ELR (cell line): ENCODE measurements at regions not wholly inside any gene's neighbourhood (a gene's known extent, or its start where the extent isn't known, plus 50 kb on each side); places are given as distances from the start of the nearest gene placed in this dataset.
A peak's percentile ranks its signal among the peaks of the same experiment; 100 is the strongest.

Experiments
- DNase-seq: peaks from one replicate; pipeline ENCODE4 v3.0.0-alpha.2; 2015; ENCODE audit warnings: low read depth

DNA sequence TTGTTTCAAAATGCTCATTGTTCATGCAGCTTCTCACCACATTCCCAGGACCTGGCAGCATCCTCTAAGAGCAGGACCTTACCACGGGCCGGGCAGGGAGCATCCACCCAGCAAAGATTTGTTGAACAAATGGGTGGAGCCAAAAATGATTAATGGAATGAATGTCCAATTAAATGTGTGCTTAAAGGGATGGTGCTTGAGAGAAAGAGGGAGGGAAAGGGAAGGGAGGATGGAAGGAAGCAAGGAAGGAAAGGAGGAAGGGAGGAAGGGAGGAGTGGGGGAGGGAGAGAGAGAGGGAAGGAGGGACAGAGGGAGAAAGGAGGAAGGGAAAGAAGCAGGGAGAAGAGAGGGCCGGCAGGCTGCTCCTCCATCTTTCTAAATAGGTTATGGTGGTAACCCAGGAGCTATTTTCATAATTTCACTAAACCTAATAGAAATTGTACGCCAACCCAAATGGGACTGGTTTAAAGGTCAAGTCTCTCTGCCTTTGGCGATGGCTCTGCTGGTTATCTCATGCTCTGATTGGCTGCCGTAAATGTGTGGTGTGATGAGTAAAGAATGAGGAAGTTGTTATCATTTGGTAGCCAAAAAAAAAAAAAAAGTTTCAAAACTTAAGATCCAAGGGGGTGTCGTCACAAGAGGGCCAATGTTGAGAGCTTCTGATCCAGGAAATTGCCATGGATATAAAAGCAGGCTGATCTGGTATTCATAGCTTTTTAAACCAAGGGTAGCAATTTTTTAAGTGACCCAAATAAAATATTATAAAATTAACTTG, 126.7 kb upstream of the FOXF1 start:
- peak; percentile 96 for DNase-seq

DNA sequence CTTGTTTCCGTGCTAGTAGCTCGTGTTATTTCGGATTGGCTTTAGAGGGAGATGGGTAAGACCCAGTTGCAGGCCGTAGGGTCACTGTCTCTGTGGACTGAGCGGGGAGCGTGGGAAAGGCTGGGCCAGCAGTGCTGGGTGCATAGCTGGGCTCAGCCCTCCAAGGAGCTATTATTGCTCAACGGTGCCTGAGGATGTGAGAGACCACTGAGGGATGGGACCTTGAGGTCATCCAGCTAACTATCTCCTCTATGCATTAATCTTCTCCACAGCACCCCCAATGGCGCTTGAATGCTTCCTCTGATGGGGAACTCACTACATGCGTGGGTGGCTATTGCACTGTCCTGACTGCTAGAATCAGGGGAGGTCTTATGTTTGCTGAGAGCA, 126.1 kb upstream of the FOXF1 start:
- DNase-seq, result no peak

DNA sequence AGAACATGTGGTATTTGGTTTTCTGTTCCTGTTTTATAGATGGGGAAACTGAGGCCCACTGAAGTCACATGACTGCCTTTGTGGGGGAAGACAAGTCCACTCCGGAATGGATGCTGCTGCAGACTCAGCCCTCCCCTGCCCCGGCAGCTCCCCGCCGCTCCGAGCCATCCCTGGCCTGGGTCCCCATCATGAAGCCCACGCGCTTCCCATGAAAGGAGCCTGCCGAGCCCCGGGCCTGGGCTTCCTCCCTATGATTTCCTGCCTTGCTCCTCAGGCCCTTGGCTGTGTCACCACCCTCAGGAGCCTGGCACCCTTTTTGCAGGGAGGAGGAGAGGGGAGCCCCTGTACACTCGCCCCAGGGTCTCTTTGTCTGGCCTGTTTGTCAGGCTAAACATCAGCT, 125.3 kb upstream of the FOXF1 start:
- DNase-seq, result no peak

DNA sequence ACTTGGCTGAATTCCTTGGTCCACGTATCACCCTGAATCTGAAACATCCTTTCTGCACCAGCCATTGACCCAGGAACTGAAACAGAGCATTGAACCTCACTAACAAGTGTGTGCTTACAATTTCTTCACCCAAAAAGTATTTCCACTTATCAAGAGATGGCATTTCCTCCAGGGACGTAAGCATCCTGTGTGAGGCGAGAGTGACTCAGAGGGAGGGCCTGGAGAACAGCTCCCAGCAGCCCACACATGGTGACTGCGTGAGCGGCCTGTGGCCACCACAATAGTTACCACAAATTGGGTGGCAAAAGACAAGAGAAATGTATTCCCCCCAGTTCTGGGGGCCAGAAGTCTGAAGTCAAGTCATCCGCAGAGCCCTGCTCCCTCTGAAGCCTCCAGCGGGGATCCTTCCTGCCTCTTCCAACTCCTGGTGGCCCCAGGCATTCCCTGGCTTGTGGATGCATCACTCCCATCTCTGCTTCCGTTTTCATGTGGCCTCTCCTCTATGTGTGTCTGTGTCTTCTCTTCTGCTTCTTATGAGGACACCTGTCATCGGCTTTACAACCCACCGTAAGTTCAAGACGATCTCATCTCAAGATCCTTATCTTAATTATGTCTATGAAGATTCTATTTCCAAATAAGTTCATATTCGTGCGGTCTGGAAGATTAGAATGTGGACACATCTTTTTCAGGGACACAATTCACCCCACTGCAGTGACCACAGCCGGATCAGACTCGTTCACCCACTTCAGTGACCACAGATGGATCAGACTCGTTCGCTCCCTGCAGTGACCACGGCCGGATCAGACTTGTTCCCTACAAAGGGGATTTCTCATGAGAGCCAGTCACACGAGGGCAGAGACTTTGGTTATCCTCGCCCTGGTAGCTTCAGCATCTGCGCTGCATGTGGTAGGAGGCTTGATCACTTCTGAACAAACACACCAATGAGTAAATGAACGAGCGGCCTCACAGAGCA, 122.6 kb upstream of the FOXF1 start:
- peak; percentile 100 for DNase-seq

DNA sequence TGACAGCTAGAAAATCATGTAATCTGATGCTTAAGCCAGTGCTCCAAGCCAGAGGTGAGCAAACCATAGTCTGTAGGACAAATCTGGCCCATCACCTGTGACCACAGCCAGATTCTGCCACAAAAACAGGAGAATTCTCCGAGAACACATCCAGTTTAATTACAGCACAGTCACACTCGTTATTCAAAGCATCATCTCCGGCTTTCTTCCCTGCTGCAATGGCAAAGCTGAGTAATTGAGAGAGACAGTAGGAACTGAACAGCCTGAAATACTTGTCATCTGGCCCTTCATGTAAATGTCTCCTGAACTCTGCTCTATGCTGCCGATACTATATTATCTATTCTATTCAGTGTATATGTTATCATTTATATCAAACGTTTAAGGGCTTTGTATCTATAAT, 121.4 kb upstream of the FOXF1 start:
- no peak for DNase-seq

DNA sequence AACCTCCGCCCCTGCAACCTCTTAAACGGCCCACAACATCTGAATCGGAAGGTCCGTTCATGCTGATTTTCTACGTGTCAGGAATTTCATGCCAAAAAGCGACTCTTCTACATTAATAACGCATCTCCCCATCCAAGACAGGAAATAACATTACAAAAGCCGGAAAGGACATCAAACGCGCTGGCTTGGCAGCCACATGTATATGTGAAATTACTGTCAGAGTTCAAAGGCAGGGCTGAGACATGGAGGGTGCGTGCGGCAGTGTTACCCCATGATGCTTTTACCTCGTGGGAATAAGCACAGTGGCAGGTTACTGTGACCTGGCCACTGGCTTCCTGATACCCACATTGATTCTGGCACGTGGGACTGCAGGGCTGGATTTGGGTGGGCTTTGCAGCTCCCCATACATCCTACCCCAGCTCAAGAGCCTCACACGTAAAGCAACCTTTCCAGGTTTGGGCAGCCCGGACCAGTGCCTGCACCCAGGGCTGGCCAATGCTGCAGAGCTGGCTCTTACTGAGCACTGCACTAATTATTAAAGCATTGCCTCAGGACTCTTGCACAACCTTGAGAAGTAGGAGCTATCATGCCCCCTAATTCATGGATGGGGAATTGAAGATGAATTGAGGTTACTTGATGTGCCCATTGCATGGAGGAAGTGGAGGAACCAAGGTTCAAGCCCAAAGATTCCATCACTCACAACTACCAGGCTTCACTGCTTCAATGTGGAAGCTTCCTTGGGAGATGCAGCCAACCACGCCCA, 120.6 kb upstream of the FOXF1 start:
- no peak for DNase-seq

DNA sequence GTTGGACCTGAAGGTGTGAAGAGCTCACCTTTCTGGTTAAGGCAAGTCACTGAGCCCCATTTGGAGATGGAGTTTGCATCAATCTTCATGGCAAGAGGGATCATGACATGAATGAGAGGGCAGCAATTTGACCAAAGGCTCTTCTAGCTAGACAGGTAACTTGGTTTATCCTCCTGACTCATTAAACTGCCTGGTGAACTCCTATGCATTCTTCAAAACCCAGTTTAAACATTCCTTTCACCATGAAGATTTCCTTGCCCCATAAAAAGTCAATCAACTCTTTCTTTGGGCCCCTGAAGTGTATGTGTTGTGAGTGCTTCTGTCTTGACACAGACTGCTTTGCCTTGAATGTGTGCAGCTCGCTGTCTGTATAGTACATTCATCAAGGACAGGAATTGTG, 120.0 kb upstream of the FOXF1 start:
- no peak for DNase-seq

DNA sequence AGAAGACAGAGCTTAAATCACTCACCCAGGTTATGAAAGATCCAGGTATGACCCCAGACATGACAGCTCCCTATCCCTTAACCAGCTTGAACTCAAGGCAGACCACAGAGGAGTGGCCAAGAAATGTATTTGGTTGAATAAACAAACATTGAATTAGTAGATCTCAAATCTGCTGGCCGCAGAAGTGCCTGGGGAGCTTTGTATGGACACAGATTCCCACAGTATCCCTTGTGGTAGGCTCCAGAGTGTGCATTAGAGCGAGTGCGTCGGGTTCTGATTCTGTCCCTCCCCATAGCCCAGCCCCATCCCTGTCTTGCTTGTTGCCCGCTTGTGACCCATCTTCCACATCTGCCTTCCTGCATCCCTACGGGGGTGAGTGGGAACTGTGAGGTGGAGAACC, 118.8 kb upstream of the FOXF1 start:
- DNase-seq, result peak; percentile 74

DNA sequence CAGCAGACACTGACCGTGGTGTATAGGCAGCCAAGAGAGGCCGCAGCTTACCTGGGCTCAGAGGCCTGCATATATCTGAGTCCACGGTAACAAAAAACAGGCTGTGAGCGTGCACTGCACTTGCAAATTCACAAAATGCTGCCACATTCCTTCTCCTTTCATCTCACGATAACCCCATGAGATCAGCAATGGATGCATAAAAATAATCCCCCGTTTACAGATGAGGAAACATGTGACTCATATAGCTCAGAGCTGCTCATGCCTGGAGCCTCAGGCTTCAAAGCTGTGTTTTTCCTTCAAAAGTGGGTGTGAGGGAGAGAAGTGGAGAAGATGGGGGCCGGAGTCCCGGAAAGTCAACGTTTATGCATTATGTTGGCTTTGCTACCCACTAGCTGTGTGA, 118.3 kb upstream of the FOXF1 start:
- DNase-seq, result peak; percentile 95

DNA sequence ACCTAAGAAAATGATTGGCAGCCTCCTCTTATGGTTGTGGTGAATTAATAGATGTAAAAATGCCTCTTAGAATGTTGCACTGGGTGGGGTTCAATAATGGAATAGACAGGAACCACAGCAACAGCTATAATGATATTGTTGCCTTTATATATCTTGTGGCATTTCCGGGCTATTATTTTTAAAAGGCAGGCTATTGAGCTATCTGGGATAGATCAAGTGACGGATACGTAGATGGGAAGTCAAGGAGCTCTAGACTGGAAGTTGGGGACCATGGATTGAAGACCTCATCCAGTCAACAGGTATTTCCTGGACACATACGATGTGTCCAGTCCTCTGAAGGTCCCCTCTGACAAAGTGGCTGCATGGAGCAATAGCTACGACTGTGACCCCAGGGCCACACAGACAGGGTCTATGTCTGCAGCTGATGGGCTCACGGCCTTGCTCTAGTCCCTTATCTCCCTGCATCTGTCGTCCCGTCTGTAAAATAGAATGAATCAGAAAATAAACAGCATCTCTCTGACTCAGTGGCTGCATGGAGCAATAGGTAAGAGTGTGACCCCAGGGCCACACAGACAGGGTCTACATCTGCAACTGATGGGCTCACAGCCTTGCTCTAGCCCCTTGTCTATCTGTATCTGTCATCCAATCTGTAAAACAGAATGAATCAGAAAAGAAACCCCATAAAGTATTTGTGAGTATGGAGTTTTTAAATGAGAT, 117.7 kb upstream of the FOXF1 start:
- peak; percentile 78 for DNase-seq

DNA sequence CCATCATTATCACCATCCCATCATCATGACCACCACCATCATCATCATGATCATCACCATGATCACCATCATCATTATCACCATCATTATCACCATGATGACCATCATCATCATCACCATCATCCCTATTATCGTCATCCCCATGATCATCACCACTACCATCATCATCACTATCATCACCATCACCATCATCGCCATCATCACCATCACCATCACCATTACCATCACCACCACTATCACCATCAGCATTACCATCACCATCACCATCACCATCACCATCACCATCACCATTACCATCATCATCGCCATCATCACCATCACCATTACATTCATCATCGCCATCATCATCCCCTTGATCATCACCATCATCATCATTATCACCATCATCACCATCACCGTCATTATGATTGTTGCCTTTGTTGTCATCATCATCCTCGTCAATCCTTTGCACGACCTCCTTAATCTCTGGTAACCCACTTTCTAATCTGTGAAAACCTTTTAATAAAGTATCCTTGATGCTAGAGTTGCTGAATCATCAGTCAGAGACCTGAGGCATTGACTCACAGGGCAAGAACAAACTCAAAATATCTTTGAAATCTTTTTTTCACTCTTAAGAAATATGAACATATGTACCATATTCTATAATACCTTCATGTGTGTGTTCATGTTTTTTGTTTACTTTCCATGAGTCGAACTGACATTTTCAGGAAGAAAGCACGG, 116.3 kb upstream of the FOXF1 start:
- peak; percentile 39 for DNase-seq

DNA sequence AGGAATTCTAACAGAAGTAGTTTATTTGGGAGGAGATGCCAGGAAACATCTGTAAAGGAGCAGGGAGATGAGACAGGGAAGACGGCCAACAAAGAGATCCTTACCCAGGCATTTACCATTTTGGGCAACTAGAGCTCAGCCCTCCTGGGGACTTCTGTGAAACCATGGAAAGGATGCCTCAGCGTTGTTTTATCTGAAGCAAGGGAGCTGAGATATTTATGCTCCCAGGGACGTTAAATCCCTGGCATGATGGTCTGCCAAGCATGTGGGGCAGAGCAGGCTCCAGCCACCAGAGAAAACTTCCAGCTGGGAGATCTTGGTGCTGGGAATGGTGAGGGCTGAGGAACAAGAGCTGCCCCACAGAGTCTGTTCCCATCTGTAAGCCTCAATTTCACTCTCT, 114.8 kb upstream of the FOXF1 start:
- no peak for DNase-seq

DNA sequence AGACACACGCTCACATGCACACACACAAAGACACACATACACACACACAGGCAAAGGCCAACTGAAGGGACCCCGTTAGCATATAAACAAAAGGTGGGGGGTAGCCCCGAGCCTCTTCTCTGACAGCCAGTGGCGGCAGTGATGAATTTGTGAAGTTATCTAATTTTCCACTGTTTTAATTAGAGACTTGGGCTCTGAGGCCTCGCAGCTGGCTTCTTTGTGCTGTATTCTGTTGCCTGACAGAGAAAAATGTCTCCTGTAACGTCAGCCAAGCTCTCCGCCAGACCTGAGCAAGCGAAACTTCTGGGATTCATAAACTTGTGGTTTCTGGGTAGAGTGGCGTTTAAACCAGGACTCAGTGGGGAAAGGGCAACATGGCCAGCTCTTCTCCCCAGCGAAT, 113.9 kb upstream of the FOXF1 start:
- DNase-seq, result peak; percentile 82

DNA sequence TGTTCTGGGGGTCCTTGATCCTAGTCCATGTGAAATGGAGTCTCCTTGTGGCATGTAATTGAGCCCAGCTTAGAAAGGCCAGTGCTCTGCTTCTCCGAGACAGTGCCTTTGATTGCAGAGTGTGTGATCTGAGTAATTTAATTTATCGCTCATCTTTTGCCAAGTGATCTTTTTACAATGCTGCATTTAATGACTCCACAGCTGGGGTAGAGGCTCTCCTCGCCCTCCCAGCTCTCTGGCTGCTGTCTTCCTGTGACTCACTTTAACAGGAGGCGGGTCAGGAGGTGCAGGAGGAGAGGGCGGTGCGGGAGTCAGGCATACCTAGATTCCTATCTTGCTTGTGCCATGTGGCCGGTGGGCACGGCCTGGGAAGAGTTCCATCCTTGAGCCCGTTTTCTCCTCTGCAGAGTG, 113.4 kb upstream of the FOXF1 start:
- DNase-seq, result peak; percentile 96

DNA sequence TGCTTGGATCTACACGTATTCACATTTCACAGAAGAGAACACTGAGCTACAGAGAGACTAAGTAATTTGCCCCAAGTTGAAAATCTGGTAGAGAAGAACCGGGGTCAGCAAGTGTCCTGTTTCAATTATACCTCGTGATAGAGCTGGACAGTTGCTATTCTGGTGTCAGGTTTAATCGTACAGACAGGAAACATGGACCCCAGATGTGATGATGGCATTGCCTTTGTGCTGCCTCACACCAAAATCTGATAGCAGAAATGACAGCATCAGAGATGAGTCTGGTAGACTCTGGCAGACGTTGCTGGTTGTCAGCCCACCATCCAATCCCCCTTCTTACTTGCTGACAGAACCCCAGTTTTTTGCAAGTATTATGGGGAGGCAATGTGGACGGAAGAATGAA, 112.1 kb upstream of the FOXF1 start:
- DNase-seq, result no peak

DNA sequence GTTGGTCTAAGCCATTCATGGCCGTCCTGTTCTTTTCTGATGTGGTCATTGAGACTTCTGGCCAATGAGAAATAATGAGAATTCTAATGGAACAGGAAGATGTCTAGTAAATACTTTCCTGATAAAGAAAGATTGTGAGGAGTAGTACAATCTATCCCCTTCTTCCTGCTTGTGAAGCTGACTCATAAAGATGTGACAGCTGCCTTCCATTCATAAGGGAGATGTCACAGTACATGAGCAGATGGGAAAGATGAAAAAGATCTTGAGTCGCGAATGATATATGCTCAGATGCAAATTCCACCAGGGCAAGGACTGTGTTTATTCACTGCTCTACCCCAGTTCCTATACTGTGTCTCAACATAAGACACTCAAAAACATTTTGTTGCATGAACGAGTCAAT, 111.7 kb upstream of the FOXF1 start:
- DNase-seq, result peak; percentile 75

DNA sequence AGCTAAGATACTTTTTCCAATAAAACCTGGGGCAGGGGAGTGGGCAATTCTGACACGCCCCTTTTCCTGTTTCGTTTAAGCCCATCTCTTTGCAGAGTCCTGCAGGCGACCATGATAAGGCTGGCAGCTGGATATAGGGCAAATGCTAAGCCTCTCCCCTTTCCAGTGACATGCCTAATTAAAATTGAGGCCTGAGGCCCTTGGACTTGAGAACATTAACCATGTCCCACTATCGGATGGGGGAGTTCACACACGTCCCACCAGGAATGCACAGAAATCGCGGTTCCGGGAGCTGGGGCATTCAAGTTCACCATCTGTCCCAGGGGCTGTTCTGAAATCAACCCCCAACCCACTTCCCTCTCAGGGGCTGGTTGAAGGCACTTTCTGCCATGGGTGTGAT, 109.2 kb upstream of the FOXF1 start:
- no peak for DNase-seq

DNA sequence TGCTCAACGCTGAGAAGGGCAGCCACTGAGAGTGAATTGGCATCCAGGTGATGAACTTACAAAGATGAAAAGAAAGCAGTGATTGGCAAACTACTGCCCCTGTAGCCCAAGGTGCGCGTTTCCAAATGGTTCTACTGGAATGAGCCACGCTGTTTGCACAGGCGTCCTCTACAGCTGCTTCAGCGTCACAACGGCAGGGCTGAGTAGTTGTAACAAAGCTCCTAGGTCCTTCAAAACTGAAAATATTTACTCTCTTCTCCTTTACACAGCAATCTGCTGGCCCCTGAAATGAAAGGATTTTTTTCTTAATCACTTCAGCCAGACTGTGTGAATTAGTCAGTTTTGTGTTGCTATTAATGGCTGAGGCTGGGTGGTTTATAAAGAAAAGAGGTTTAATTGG, 107.2 kb upstream of the FOXF1 start:
- DNase-seq, result no peak

DNA sequence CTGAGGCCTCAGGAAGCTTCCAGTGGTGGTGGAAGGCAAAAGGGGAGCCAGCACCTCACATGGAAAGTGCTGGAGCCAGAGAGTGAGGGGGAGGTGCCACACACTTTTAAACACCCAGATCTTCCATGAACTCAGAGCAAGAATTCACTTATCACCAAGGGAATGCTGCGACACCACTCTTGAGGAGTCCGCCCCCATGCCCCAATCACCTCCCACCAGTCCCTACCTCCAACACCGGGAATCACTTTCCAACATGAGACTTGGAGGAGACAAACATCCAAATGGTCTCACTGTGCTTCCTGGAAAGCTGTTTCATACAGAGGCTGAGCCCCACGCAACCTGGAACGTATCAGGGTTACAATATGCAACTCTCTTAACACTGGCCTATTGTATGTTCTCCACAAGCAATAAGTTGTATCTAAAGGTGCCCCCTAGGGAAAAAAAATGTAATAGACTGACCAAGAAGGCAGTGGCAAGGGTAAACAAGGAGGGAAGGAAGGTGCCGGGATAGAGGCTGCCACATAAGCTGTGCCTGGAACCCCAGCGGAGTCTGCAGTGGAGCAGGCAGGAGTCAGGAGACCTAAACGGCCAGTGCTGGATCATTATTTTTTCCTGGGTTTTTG, 106.7 kb upstream of the FOXF1 start:
- peak; percentile 53 for DNase-seq

DNA sequence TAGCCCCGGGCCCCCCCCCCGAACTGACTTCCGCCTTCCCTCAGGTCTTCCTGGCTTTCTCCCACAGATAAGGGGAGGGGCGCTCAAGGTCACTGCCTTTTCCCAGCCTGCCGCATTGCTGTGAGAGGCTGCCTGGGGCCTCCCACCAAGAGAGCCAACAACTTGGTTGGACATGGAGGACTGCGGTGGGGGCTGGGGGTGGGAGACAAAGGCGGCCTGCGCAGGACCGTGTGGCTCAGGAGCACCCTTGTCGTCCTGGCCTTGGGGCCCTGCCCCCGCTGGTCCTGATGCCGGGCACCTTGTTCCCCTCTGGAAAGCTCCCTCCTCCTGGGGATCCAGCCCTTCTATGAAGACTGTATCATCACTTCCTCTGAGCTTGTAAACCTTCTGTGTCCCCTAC, 105.6 kb upstream of the FOXF1 start:
- no peak for DNase-seq

DNA sequence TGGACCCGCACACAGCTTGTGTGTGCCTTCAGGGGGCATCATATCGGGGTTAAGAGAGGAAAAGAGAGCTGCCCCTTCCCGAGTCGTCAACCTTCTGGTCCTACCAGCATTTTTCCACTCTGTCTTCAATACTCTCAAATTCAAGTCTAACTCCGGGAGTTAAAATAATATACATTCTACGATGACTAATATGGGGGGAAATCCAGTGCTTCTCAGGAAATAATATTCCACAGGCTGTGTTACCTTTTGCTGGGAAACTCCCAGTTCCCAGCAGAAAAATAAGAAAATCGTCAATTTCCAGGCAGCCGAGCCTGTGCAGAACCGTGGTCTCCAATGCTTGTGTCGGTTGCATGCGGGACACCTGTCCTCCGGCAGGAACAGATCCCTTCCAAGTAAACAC, 105.0 kb upstream of the FOXF1 start:
- DNase-seq, result peak; percentile 57
